A673 (cell line): ENCODE measurements at regions not wholly inside any gene's neighbourhood (a gene's known extent, or its start where the extent isn't known, plus 50 kb on each side); places are given as distances from the start of the nearest gene placed in this dataset.
"Not testable (repeated sequence)": the region's sequence is repeated elsewhere in the genome, so short reads cannot be mapped to it uniquely, and the experiment has no call there.

Experiments used
- CTCF ChIP-seq: fragments of 300-800, 200-600 bp; sonication (generic); conservative IDR thresholded peaks from 2 replicates; pipeline ENCODE4 v1.5.1; 2017; ENCODE audit warnings: low read depth, mild to moderate bottlenecking, antibody characterized with exemption, low read length, moderate library complexity, mixed read lengths
- EZH2 ChIP-seq: fragments of 200-600 bp; sonication (generic); IDR thresholded peaks from 2 replicates; pipeline ENCODE4 v1.6.1; 2017; ENCODE audit warnings: borderline replicate concordance, low read depth, mild to moderate bottlenecking, mixed read lengths, antibody characterized with exemption, low read length; ENCODE audit not compliant: poor library complexity, severe bottlenecking

- not testable (repeated sequence) for TF ChIP-seq CTCF, EZH2
Measured at GRCh38 chr4:9072521-9073220, 97.5 kb upstream of the FAM90A26 start.
